Middle frontal gyrus (tissue), 1 donor: ENCODE measurements at regions not wholly inside any gene's neighbourhood (a gene's known extent, or its start where the extent isn't known, plus 50 kb on each side); places are given as distances from the start of the nearest gene placed in this dataset.
"Not testable (repeated sequence)": the region's sequence is repeated elsewhere in the genome, so short reads cannot be mapped to it uniquely, and the experiment has no call there.

Experiments used
- DNase-seq: peaks from one replicate; pipeline ENCODE4 v3.0.0-alpha.2; 2015; ENCODE audit warnings: low spot score; ENCODE audit errors: extremely low spot score

DNA sequence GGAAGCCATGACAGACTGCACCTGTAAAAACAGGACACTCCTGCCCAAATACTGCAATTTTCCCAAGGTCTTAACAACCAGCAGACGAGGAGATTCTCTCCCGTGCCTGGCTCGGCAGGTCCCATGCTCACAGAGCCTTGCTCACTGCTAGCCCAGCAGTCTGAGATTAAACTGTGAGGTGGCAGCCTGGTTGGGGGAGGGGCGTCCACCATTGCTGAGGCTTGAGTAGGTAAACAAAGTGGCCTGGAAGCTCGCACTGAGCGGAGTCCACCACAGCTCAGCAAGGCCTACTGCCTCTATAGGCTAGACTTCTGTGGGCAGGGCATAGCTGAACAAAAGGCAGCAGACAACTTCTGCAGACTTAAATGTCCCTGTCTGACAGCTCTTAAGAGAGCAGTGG, 80.3 kb downstream of the ANXA5 start:
- DNase-seq: not testable (repeated sequence)

DNA sequence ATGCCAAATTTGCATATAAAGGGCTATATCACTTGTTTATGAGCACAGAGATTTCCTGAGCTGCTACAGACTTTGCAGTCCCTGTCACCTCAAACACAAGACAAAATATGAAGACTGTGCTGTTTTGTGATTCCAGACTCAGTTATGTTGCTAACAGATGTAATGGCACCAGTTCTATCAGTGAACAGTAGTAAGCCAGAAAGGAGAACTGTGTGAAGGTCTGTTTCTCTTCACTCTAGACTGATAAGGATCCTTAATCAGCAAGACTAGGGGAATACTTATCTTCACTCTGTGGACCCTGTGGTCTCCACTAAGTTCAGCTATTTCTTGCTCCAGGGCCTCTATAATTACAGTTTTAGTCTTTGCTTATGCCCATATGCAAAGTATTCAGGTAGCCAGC, 82.7 kb downstream of the ANXA5 start:
- no peak for DNase-seq

DNA sequence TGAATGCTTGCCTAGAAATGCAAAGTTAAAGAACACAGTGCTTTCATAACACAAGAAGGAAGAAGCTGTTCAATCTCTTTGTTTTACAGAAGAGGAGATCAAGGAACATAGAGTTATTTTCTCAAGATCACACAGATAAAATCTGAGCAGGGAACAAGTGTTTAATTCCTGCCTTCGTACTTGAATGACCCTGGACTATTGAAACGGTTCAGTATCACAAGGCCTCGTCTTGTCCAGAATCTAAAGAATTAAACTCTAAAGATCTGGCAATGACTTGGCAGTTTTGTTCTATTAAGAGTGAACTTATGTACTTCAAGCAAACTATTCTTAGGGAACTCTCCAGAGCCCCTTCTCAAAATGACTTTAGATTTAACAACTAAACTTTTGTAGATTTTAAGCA, 97.7 kb downstream of the ANXA5 start:
- DNase-seq: no peak

DNA sequence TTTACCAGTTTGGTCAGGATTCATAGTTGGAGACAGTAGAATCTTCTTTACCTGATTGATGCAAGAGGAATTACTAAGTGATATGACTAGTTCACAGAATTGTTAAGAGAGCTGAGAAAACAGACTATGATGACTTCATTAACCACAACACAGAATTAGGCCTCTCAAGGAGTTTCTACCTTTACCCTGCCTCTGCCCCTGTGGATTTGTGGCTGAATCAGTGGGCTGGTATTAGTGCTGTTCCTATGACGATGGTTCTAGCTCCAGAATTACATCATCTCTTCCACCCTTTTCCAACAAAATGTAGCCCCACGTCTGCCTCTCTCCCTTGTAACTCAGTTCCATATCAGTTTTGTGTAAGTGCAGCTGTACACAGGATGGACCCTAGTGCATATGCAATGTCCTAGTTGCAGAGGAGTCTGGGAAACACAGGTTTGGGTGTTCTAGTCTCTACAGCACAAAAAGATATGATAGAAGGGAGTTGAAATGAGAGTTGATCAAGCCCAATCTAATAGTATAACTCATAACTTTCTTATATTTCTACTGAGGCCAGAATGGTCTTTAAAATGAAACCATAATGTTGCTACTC, 99.3 kb downstream of the ANXA5 start:
- no peak for DNase-seq

DNA sequence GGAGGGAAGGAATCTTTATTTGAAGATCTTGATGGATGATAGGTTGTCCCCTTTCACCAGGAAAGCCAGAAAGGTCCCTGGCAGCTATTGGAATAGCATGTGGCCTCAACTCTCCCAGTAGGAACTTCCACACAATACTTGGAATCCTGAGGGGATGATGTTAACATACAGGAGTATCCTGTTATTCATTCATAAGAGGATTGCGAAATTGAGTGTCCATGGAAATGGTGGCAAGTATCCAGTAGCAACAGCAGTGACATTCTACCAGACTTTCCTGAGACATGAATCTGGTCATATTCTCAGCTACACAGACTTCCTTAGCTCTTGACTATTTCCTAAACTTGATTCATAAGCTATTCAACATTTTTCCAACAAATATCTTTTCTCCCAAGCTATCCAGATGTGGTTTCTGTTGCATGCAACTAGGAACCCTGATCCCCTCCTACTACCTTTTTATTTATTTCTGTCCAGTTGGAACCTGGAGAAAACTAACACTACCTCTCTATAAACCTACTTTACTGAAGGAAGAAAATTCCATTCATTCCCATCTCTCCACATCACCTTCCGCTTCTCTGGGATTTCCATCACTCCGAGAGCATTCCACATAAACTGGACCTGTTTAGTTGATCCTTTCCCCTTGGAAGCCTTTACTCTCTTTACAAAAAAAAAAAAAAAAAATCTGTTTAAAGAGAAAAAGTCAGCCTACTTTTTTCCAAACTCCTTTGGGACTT, 101.8 kb downstream of the ANXA5 start:
- DNase-seq: no peak

DNA sequence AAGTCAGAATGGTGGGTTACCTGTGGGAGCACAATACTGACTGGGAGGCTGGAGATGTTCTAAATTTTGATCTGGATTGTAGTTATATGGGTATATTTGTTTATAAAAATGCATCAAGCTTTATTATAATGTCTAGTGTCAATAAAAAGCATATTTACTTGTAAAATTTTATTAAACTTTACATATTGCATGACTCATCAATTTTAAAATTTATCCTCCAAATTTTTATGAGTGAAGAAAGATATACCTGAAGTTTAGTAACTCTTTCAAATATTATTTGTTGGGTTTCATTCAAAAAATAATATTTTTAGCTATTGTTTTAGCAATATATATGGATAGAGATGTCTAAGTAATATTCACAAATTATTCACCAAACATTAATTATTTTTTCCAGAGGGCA, 103.0 kb downstream of the ANXA5 start:
- no peak for DNase-seq

DNA sequence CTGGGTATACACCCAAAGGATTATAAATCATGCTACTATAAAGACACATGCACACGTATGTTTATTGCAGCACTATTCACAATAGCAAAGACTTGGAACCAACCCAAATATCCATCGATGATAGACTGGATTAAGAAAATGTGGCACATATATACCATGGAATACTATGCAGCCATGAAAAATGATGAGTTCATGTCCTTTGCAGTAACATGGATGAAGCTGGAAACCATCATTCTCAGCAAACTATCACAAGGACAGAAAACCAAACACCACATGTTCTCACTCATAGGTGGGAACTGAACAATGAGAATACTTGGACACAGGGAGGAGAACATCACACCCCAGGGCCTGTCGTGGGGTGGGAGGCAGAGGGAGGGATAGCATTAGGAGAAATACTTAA, 104.5 kb downstream of the ANXA5 start:
- DNase-seq: not testable (repeated sequence)

DNA sequence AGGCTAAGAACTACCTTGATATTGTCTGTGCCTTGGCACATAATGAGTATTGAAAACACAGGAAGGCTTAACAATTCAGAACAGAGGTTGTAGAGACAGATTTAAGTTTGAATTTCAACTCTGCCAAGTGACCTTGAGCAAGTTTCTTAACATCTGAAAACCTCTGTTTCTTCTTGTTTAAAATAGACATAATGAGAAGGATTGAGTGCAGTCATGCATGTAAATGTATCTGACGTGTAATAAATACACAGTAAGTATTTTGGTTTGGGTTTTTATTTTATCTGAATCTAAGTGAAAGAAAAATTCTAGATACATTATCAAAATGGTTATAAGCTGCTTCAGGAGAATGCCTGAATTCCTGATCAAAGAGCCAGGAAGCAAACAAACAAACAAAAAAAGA, 111.9 kb downstream of the ANXA5 start:
- DNase-seq: no peak

DNA sequence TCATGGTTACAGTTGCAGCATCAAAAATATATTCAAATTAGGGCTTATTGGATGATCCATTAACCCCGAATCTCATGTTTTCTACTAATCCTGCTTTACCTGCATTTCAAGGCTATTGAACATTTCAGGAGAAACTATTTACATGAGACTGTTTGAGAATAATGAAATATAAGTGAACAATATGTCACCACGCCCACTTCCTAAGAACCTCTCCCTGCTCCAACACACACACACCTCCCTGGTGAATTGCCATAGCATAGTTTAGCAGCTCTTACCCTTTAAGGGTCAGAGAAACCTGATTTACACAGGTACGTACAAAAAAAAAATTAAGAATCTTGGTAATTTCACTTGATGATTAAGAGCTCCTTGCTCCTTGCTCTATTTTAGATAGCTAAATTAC, 113.4 kb downstream of the ANXA5 start:
- DNase-seq: no peak

DNA sequence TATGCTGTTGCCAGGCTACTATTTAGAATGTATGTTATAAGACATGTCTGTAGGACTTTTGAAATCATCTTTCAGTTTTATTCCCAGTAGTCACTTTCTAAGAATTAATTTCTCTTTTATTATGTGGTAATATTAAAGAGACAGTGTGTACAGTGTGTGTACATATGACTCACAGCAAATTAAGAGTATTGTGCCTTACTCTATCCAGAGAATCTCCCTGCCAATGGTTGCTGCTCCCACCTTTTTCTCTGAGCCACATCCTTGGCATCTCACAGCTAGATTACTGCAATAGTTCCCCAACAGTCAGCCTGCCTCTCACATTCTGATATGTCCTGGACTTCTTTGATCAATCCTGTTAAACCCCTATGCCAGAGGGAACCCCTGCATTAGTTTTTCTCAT, 114.5 kb downstream of the ANXA5 start:
- no peak for DNase-seq

DNA sequence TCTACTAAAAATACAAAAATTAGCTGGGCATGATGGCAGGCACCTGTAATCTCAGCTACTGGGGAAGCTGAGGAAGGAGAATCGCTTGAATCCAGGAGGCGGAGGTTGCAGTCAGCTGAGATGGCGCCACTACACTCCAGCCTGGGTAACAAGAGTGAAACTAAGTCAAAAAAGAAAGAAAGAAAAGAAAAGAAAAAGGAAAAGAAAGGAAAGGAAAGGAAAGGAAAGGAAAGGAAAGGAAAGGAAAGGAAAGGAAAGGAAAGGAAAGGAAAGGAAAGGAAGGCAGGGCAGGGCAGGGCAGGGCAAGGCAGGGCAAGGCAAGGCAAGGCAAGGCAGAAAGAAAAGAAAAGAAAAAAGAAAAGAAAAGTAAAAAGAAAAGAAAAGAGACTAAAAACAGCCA, 121.4 kb downstream of the ANXA5 start:
- not testable (repeated sequence) for DNase-seq

DNA sequence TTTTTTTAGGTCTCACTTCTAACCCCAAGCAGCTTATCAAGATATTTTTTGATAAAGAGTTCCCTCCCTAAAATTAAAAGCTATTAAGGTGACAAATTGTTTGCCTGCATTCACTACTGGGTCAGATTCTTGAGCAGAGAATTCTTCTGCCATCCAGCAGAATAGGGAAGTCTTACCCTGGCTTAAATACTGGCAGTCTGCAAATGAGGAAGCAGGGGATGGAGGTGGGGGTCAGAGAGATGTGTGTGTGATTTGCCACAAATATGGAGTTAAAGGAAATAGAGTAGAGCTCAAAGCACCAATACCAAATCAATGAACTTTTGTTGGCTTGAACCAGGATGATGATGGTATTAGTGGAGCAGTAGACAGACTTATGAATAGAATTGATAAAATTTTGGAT, 122.2 kb downstream of the ANXA5 start:
- DNase-seq: no peak

DNA sequence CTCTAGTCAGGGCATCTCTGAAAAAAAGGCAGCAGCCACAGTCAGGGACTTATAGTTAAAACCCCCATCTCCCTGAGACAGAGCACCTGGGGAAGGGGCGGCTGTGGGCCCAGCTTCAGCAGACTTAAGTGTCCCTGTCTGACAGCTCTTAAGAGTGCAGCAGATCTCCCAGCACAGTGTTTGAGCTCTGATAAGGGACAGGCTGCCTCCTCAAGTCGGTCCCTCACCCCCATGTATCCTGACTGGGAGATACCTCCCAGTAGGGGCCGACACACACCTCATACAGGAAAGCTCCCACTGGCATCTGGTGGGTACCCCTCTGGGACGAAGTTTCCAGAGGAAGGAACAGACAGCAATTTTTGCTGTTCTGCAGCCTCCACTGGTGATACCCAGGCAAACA, 129.0 kb downstream of the ANXA5 start:
- no peak for DNase-seq

DNA sequence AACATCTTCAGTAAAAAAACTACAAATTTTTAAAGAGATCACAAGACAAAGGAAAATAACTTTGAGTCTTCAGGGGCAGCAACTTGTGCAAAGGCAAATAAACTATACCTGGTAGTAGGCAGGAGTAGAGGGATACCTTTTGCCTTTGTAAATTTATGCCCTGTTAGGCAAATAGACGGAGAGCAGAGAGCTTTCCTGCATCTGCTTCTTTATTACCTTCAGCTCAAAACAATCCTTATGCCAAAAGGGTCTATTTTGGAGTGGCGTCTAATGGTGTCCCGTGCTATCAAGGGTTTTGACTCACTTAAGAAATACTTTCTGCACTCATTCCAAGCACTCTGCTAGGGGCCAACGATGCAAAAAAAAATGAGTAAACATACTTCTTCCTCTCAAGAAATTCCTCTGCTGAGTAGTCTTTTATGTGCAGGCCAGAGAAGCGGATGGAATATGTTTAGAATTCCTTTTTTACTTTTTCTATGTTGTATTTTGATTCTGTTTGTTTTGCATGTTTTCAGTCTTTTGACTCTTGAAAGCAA, 131.9 kb downstream of the ANXA5 start:
- no peak for DNase-seq

DNA sequence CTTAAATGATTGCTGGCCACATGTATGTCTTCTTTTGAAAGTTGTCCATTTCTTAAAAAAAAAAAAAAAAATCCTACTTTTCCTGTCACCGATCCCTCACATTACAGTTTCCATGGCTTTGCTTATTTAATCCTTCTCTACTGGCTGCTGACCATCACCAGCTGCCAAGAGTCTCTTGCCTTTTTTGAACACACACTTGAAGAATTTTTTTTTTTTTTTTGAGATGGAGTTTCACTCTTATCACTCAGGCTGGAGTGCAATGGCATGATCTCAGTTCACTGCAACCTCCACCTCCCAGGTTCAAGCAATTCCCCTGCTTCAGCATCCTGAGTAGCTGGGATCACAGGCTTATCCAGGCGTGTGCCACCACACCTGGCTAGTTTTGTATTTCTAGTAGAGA, 134.0 kb downstream of the ANXA5 start:
- no peak for DNase-seq

DNA sequence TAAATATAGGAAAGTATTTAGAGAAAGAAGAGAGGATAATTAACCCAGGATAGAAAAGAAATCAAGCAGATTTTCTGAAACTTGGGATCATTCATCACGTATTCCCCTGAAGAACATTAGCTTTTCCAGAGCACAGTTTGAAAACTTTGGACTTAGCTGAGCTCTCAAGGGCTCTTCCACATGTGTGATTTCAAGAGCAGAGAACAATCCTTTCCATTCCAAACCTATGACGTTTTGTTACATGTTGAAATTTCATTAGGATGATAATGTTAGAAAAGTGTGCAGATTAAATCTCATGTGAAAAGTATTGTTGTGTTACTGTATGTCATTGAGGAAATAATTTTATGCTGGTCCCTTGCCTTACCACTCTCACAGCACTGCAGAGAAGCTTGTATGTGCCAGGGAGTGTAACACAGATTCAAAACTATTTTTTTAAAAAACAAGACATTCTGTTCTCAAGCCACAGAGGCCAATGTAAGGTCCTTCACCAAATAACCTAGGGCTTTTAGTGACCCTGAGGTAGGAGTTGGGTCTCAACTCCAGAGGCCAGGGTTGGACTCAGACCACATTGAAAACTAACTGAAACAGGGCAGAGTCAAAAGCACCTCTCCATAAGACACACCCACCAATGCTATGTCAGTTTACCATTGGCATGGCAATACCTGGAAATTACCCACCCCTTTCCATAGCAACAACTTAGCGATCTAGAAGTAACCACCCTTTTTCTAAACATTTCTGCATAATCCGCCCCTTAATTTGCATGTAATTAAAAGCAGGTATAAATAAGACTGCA, 141.3 kb downstream of the ANXA5 start:
- no peak for DNase-seq

DNA sequence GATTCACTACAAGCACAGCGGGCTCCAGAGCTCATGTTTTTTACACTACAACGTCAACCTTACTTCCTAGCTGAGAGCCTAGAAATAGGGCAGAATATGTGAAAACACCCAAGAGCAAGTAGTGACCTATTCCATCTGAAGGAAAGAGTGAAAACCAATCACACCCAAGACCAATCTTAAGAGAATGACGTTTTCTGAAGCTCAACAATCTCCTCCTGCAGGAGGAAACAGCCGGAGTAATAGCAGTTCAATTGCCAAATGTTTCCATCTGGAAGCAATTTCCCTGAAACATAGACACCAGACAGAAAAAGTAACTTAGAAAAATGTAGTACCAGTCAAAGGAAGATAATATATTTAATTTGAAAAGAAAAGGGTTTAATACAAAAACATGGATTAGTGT, 142.4 kb downstream of the ANXA5 start:
- DNase-seq: no peak

DNA sequence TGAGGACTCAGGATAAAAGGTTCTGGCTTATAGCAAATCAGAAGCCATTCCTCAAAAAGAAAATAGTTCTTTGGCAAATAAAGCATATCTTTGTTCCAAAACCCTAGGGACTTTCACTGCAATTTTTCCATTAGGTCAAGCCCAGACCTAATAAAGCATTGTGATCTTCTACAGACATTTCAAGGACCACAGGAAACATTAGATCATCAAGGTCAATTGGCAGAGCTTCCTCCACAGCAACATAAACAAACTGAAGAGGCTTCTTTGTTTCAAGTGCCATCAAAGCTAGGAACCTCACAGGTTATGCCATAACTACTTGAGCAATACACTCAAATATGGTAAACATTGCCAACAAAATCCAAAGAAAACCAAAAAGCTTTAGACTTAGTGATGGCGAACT, 144.9 kb downstream of the ANXA5 start:
- DNase-seq: no peak

DNA sequence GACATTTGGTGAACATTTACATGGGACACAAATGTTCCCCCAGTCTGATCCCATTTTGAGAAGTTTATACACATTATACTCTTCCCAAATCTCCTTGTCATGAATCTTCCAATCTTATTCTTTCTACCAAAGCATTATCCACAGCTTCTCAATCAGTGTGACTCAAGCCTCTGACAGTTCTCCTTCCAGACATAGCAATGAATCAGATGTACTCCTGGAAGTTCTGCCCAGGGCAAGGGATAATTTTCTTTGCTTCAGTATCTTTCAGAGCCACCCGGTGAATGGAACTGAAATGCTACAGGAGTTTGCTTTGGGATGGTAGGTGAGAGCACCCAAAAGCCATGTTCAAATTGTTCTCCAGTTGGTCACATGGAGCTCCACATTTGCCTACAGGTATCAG, 145.5 kb downstream of the ANXA5 start:
- no peak for DNase-seq

DNA sequence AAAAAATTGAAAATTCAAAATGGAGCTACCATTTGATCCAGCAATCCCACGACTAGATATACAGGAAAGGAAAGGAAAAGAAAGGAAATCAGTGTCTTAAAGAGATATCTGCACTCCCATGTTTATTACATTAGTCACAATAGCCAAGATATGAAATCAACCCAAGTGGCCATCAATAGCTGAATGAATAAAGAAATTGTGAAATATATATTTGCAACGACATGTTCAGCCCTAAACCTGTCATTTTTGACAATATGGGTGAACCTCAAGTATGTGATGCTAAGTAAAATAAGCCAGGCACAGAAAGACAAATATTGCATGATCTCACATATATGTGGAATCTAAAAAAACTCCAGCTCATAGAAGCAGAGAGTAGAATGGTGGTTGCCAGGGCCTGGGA, 155.1 kb downstream of the ANXA5 start:
- DNase-seq: no peak

DNA sequence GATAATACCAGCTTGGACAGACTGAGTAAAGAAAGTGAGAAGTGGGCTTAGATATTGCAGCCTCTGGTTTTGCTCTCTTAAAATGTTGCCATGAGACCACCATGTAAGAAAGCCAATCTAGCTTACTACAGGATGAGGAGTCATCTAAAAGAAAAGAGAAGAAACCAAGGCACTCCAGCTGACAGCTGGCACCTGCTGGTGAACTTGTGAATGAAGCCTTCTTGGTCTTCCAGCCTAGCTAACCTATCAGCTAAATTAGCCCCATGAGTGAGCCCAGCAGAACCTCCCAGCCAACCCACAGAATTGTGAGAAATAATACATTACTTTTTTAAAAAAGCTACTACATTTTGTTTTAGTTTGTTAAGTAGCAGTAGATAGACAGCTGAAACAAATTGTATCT, 154.5 kb upstream of the QRFPR start:
- DNase-seq: no peak

DNA sequence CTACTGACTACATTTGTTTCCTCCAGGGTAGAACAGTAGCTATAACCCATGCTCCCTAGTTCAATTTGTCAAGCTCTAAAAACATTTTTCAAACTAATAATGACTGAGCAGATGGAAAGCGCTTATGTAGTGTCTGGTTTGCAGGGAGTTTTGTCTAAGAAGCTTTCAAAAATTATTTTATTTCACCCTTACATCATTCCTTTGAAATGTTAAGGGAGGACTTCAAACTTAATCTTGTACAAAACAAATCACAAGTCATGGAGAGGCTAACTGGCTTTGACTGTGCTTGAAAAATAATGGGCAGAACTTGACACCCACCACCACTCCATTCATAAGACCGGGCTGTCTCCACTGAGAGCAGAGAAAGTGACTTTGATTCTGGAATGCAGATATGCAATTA, 153.4 kb upstream of the QRFPR start:
- no peak for DNase-seq
